ENCODE measurements at regions not wholly inside any gene's neighbourhood (a gene's known extent, or its start where the extent isn't known, plus 50 kb on each side); places are given as distances from the start of the nearest gene placed in this dataset.

- DNase-seq = no peak
Observed at GRCh38 chr19:30719999-30720345, 347.8 kb downstream of the ZNF536 start.

GRCh38 chr19:30719189-30719998 is 347.2 kb downstream of the ZNF536 start:
- DNase-seq = no peak

GRCh38 chr19:30718707-30719106 is 346.5 kb downstream of the ZNF536 start:
- DNase-seq = no peak

- no peak for DNase-seq
Observed at GRCh38 chr19:30718014-30718413, 345.8 kb downstream of the ZNF536 start.

- no peak for DNase-seq
Observed at GRCh38 chr19:30717381-30717780, 345.2 kb downstream of the ZNF536 start.

GRCh38 chr19:30712431-30713337 is 340.5 kb downstream of the ZNF536 start:
- DNase-seq = no peak

DNA sequence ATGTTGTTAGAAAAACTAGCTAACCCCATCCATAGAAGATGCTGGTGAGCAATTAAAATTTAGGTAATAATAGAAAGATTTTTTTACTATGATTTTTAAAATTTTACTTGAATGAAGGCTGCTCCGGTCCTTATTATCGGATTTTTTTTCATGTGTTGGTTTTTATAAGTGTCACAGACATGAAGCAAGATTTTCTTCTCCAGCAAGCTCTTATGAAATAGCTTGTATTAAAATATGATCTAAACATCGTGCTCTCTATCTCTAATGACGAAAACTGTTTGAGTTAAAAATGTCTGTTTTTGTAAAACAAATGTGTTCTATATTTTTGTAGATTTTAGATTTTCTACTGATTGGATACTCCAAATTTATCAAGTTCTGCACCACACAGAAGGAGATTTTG is 339.6 kb downstream of the ZNF536 start:
- DNase-seq = no peak

- DNase-seq = no peak
Observed at GRCh38 chr19:30711296-30711695, 339.1 kb downstream of the ZNF536 start.

GRCh38 chr19:30710721-30711120 is 338.5 kb downstream of the ZNF536 start:
- DNase-seq = no peak

DNA sequence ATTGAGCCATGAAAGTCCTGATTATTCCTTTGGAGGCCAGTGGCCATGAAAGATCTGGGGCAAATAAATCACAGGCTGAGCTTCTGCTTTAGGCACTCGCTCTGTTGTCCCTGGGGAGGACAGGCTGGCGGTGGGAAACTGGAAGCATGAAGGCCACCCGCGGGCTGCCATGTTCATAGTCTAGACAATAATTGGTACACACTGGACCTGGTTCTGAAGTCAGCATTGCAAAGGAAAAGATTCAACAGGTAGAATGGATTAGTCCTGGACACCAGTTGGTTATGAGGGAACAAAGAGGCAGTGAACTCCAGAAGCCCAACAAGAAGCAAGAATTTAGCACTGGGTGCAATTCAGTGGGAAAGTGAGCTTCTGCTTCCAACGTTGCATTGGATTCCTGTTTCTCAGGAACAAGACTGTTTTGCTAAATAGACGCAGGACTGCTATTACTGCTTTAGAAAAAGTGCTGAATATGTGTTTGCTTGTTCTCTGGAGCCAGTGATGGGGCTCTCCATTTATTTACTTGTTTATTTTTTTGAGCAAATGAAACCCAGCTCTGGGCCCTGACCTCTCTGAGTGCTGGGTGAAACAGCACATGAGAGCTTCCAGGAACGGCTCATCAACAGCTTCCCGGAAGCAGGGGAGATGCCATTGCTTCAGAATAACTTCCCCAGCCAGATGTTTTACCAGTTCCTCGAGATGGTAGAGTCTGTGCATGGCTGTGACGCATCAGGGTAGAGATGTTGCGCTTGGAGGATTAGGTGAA is 336.4 kb downstream of the ZNF536 start:
- DNase-seq = no peak

- DNase-seq = no peak
Observed at GRCh38 chr19:30704771-30705330, 332.7 kb downstream of the ZNF536 start.

DNA sequence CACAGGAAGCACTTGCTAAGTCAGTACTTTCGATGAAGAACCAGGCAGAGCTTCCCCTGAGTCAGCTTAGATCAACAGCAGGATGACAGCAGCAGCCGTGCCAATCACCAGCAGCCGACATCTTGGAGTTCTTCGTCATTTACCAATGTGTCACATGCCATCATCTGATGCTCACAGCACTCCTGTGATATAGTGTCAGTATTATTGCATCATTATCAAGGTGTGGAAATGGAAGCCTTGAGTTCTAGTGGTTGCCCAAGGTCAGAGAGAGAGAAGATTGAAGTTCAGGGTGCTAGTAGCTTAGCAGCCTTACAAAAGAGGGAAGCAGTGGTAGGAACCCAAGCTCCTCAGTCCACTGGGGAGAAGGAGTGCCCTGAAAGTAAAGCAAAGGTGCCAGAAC is 331.5 kb downstream of the ZNF536 start:
- no peak for DNase-seq

GRCh38 chr19:30701178-30701577 is 329.0 kb downstream of the ZNF536 start:
- no peak for DNase-seq

DNA sequence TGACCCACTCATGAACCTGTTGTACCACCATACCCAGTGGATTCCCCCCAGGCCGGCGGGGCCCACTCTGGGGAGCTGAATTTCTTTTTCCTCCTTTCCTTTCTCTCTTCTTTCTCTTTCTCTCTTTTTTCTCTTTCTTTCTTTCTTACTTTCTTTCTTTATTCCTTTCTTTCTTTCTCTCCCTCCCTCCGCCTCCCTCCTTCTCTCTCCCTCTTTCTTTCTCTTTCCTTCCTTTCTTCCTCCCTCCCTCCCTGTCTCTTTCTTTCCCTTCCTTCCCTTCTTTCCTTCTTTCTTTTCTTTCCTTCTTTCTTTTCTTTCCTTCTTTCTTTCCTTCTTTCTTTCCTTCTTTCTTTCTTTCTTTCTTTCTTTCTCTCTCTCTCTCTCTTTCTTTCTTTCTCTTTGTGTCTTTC is 327.7 kb downstream of the ZNF536 start:
- DNase-seq = no peak

GRCh38 chr19:30696514-30696913 is 324.3 kb downstream of the ZNF536 start:
- no peak for DNase-seq

GRCh38 chr19:30695171-30695875 is 323.1 kb downstream of the ZNF536 start:
- no peak for DNase-seq

DNA sequence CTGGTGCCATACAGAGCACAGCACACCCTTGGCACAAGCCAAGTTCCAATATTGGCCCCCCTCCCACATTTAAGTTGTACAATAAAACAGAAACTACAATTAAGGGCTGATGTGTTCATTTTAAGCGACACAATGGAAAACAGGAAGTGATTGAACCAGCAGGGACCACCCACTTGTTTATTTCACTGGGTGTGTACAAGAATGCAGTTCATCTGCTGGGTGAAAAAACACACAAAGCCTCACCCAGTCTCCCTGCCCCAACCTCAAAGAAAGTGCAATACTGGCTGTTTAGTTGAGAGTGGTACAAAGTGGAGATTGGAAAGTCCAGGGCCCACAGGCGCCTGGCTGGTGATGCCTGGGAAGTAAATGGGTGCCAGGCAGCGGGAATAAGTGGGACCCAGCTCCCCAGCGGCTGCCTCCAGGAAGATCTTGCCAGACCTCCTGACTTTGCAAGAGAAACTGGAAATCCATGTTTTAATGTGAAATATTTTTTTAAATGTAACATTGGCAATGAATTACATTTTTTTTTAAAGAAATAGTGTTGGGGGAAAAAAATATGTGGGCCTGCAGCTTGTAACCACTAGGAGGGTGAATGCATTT is 322.1 kb downstream of the ZNF536 start:
- no peak for DNase-seq

DNA sequence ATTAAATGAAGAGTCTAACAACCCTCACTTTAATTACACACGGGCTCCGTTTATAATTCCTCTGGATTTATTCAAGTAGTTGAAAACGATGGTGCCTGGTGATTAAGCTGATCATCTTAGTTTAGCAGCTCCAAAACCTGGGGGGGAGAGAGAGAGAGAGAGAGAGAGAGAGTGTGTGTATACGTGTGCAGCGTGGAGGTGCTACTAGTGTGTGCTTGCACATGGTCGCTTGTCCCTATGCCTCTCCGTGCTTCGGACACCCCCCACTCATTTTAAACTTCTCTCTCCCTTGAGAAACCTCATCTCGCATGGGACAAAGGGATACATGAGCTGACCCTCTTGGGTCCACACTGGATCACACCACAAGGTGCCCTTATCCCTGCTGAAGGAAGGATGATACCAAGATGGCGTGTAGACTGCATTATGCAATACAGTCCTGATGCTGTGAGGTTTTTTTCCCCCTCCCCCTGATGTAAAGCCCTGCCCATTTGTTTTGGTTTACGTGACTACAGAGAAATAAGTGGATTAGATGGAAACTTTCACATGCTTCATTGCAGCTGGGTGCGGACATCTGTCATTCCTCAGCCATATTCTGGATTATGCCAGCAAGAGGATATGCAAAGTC is 320.8 kb downstream of the ZNF536 start:
- DNase-seq = no peak

- DNase-seq = no peak
Observed at GRCh38 chr19:30692181-30692811, 320.1 kb downstream of the ZNF536 start.

DNA sequence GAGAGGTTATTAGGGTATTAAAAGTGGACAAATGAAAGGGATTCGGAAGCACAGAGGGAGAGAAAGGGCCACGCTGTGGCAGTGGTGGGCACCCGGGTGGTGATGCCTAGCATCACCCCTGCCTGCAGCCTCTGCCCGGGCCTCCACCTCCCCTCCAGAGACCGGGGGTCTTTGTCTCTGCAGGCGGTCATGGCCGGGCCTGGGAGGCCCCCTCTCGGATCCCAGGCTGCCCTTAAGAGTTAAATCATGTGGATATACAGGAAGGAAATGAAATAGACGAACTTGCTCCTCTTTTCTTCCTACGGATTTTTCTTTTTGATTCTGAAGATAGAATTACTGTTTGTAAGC is 319.6 kb downstream of the ZNF536 start:
- DNase-seq = no peak
